GM13976 (cell line): ENCODE measurements at regions not wholly inside any gene's neighbourhood (a gene's known extent, or its start where the extent isn't known, plus 50 kb on each side); places are given as distances from the start of the nearest gene placed in this dataset.
"Not testable (repeated sequence)": the region's sequence is repeated elsewhere in the genome, so short reads cannot be mapped to it uniquely, and the experiment has no call there.

Source experiments
- DNase-seq: peaks from one replicate; pipeline ENCODE4 v3.0.0; 2012; ENCODE audit warnings: low spot score
- CTCF ChIP-seq: IDR thresholded peaks from 2 replicates; pipeline ENCODE4 v1.5.1; 2012; ENCODE audit warnings: borderline replicate concordance, mild to moderate bottlenecking; ENCODE audit not compliant: insufficient read depth; ENCODE audit errors: extremely low read depth, missing control alignments, control extremely low read depth
- in situ Hi-C: fragments of 300-500 bp; cut with MboI; formaldehyde crosslinking; loops from one replicate; pipeline ENCODE4 v1.12.0; 2022; ENCODE audit warnings: low sequenced_read_pairs, mixed read lengths, inconsistent platforms; ENCODE audit not compliant: unreplicated experiment

- in situ Hi-C loops: no loop called here
- DNase-seq: no peak
- TF ChIP-seq CTCF: no peak
Observed at GRCh38 chr10:33087922-33088321, 129.9 kb upstream of the ITGB1 start.

- in situ Hi-C loops: no loop called here
- no peak for DNase-seq
- no peak for TF ChIP-seq CTCF
Observed at GRCh38 chr10:33087152-33087551, 129.1 kb upstream of the ITGB1 start.

- in situ Hi-C loops: no loop called here
- TF ChIP-seq CTCF: no peak
- DNase-seq: no peak
Observed at GRCh38 chr10:33086100-33086499, 128.1 kb upstream of the ITGB1 start.

GRCh38 chr10:33085313-33085833 lies 127.3 kb upstream of the ITGB1 start:
- DNase-seq: no peak
- in situ Hi-C loops: no loop called here
- no peak for TF ChIP-seq CTCF

GRCh38 chr10:33084453-33084852 lies 126.4 kb upstream of the ITGB1 start:
- TF ChIP-seq CTCF: no peak
- DNase-seq: no peak
- in situ Hi-C loops: no loop called here

- TF ChIP-seq CTCF: no peak
- in situ Hi-C loops: no loop called here
- no peak for DNase-seq
Observed at GRCh38 chr10:33082373-33082895, 124.4 kb upstream of the ITGB1 start.

- DNase-seq, in situ Hi-C loops: not testable (repeated sequence)
Observed at GRCh38 chr10:33080467-33080866, 122.4 kb upstream of the ITGB1 start.
